Nephron (organoid): ENCODE measurements at regions not wholly inside any gene's neighbourhood (a gene's known extent, or its start where the extent isn't known, plus 50 kb on each side); places are given as distances from the start of the nearest gene placed in this dataset.
A peak's percentile ranks its signal among the peaks of the same experiment; 100 is the strongest.

Source experiments
- H3K27ac Mint-ChIP-seq, 3 experiments: 2 replicates each; pipeline ENCODE4 v1.8.0; 2020; ENCODE audit warnings: mixed read lengths in 3 of 3, mild to moderate bottlenecking in 2 of 3, moderate library complexity in 1 of 3
- H3K27me3 Mint-ChIP-seq: 2 replicates; pipeline ENCODE4 v1.8.0; 2021; ENCODE audit warnings: low read depth, mild to moderate bottlenecking, moderate library complexity, mixed read lengths
- H3K36me3 Mint-ChIP-seq: 2 replicates; pipeline ENCODE4 v1.8.0; 2020; ENCODE audit warnings: low read depth, mixed read lengths
- H3K4me1 Mint-ChIP-seq: 2 replicates; pipeline ENCODE4 v1.8.0; 2020; ENCODE audit warnings: mixed read lengths
- H3K4me3 Mint-ChIP-seq, 3 experiments: 2 replicates each; pipeline ENCODE4 v1.8.0; 2020; ENCODE audit warnings: mild to moderate bottlenecking in 3 of 3, mixed read lengths in 3 of 3, moderate library complexity in 2 of 3
- H3K9me3 Mint-ChIP-seq: 2 replicates; pipeline ENCODE4 v1.8.0; 2020; ENCODE audit warnings: mixed read lengths
- TF ChIP-seq, protein P1 (sequence below), 3 experiments: fragments of 200-600 bp; sonication (generic); IDR thresholded peaks; one replicate each; pipeline ENCODE4 v1.5.0; 2021; ENCODE audit warnings: antibody characterized with exemption in 3 of 3; ENCODE audit not compliant: unreplicated experiment in 3 of 3

DNA sequence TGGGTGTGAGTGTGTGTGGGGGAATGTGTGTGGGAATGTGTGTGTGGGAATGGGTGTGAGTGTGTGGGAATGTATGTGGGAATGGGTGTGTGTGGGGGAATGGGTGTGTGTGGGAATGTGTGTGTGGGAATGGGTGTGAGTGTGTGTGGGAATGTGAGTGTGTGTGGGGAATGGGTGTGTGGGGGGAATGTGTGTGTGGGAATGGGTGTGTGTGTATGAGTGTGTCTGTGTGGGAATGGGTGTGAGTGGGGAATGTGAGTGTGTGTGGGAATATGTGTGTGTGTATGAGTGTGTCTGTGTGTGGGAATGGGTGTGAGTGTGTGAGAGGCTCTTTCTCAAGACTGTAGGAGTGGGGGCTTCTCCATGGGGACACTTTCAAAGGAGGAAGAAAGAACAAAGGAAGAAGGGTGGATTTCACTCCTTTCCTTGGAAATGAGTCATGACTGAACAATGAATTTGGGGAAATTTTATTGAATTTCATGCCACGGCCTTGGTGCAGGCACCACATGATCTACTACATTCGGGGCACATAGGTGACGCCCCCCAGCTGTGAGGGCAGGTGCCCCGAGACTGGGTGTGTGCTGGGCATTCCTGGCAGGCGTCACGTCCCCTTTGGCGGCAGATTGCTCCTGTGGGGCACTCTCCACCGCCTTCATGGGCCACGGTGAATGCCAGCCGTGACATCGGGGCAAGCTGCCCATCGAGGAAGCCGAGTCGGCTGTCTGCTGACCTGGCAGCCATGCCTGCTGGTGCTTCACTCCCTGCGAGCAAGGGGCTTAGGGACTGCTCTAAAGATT lies 88.8 kb upstream of the INSIG1 start:
- no peaks in the 10 kb centered on the region for H3K36me3 Mint-ChIP-seq
- TF ChIP-seq, protein P1, sequence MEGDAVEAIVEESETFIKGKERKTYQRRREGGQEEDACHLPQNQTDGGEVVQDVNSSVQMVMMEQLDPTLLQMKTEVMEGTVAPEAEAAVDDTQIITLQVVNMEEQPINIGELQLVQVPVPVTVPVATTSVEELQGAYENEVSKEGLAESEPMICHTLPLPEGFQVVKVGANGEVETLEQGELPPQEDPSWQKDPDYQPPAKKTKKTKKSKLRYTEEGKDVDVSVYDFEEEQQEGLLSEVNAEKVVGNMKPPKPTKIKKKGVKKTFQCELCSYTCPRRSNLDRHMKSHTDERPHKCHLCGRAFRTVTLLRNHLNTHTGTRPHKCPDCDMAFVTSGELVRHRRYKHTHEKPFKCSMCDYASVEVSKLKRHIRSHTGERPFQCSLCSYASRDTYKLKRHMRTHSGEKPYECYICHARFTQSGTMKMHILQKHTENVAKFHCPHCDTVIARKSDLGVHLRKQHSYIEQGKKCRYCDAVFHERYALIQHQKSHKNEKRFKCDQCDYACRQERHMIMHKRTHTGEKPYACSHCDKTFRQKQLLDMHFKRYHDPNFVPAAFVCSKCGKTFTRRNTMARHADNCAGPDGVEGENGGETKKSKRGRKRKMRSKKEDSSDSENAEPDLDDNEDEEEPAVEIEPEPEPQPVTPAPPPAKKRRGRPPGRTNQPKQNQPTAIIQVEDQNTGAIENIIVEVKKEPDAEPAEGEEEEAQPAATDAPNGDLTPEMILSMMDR (IDR thresholded peaks at IDR 0.05; ENCODE audit: unreplicated experiment in 3 of 3): no peak
- H3K4me3 Mint-ChIP-seq: no peak overlapping the region
- peak overlapping the region in 1 of 3 experiments; percentile 3 for H3K27ac Mint-ChIP-seq
- no peaks in the 10 kb centered on the region for H3K9me3 Mint-ChIP-seq
- peaks cover 36% of the 10 kb centered on the region for H3K4me1 Mint-ChIP-seq
- H3K27me3 Mint-ChIP-seq: peaks cover 14% of the 10 kb centered on the region

DNA sequence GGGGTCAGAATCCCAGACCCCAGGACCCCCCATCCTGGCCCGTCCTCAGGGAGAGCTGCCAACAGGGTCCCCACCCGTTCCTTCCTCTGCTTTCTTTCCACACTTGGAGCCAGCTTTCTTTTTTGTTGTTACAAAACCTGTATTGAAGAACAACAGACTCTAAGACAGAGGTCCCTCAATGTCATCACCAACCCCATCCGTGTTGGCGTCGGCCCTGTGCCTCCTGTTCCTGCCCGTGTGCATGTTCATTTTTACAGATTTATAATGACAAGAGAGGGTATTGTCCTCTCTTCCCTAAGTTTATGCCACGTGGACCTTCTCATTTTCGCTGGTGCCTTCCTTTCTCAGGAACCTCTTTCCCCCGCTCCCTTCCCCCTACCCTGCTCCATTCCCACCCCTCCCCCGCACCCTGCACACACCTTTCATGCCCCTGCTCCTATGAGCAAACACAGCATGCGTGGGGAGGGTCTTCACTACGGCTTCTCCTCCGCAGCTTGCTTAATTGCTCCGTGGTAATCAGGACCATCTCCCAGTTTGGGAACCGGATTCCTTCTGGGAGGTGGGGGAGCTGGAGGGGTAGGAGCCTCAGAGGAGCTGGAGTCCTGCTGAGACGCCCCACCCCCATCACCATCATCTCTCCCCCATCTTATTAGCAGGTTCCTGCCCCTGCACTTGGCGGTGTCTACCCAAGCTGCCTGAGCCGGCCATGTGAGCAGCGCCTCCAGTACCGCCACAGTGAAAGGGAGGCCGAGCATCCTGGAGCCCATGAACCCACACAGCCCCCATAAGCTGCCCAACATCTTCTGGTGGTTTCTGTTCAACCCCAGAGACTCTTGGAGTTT lies 88.0 kb upstream of the INSIG1 start:
- Mint-ChIP-seq H3K27ac (peak overlapping the region in 2 of 3 experiments; percentile 68 to 70), H3K27me3 (peaks cover 20% of the 10 kb centered on the region), H3K9me3 (no peaks in the 10 kb centered on the region), H3K36me3 (no peaks in the 10 kb centered on the region), H3K4me3 (no peak overlapping the region), H3K4me1 (peaks cover 45% of the 10 kb centered on the region)
- TF ChIP-seq, protein P1 (IDR thresholded peaks at IDR 0.05; ENCODE audit: unreplicated experiment in 3 of 3): no peak

DNA sequence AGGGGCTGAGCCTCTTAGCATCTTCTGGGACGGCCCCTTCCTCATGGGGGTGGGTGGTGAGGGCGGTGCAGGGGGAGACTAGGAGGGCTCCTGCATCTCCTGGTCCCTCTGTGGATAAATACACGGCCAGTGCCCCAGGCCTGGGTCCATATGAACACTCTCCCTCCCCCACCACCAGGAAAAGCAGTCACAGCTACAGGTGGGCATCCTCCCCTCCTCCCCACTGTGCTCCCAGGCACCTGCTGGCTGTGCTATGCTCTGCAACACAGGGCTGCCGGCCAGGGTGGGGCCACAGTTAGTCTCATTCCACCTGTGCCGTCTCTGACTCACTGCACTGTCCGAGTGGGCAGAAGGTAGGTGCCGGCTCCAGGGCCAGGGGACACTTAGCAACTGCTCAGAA lies 87.3 kb upstream of the INSIG1 start:
- Mint-ChIP-seq H3K27me3 (peaks cover 21% of the 10 kb centered on the region), H3K36me3 (no peaks in the 10 kb centered on the region), H3K27ac (no peak overlapping the region), H3K9me3 (no peaks in the 10 kb centered on the region), H3K4me3 (no peak overlapping the region), H3K4me1 (peaks cover 42% of the 10 kb centered on the region)
- TF ChIP-seq, protein P1 (IDR thresholded peaks at IDR 0.05; ENCODE audit: unreplicated experiment in 3 of 3): no peak

DNA sequence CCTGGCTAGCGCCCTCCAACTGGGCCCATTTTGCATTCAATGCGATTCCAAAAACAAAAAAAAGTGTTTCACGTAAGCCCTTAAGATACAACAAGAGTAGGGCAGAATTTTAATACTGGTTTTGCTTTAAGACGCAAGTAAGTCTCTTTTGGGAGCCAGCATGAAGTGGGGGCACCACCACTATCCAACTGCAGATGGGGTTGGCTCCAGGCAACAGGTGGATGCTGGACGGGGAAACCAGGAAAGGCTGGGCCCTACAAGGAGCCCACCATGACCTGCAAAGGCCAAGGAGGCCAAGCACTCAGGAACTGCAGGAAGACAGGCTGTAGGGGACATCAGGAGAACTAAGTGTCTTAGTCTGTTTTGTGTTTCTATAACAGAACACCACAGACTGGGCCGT lies 86.5 kb upstream of the INSIG1 start:
- no peaks in the 10 kb centered on the region for H3K36me3 Mint-ChIP-seq
- H3K9me3 Mint-ChIP-seq: no peaks in the 10 kb centered on the region

DNA sequence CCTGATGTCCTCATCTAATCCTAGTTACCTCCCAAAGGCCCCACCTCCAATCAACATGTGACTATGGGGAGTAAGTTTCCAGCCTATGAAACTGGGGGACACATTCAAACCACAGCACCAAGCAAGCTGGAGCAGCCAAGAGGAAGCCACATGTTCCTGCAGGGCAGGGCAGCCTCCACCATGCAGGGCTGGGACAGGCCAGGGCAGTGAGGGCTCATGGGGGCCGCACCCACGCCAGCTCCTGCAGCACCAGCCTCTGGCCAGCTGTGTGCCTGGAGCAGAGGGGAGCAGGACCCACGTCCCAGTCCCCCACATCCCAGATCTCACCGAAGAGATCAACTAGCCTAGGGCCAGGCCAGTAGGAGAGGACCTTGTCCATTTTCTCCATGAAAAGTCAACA lies 85.9 kb upstream of the INSIG1 start:
- Mint-ChIP-seq H3K4me1 (peaks cover 38% of the 10 kb centered on the region), H3K9me3 (no peaks in the 10 kb centered on the region), H3K27me3 (peaks cover 35% of the 10 kb centered on the region), H3K4me3 (no peak overlapping the region), H3K27ac (no peak overlapping the region), H3K36me3 (no peaks in the 10 kb centered on the region)
- TF ChIP-seq, protein P1 (IDR thresholded peaks at IDR 0.05; ENCODE audit: unreplicated experiment in 3 of 3): no peak

More for the DNA sequence above, 86.5 kb upstream of the INSIG1 start:
- Mint-ChIP-seq H3K27ac (peak overlapping the region in 1 of 3 experiments; percentile 41), H3K4me3 (peak overlapping the region in 2 of 3 experiments; percentile 31 to 42), H3K27me3 (peaks cover 29% of the 10 kb centered on the region), H3K4me1 (peaks cover 43% of the 10 kb centered on the region)
- TF ChIP-seq, protein P1 (IDR thresholded peaks at IDR 0.05; ENCODE audit: unreplicated experiment in 3 of 3): no peak
